Cardiac fibroblast (primary cell): ENCODE measurements at regions not wholly inside any gene's neighbourhood (a gene's known extent, or its start where the extent isn't known, plus 50 kb on each side); places are given as distances from the start of the nearest gene placed in this dataset.

Source experiments
- DNase-seq, 2 donors: peaks; one replicate each; pipeline versions ENCODE4 v3.0.0 to v3.0.0-alpha.2; 2010; ENCODE audit warnings: low read depth in 2 of 2
- H3K4me3 ChIP-seq, 2 donors: replicated peaks in 1 of 2; 1 replicate in 1 of 2; 2 replicates in 1 of 2; pipeline ENCODE4 v1.5.1; 2011; ENCODE audit warnings: low read depth in 2 of 2, low read length in 2 of 2, mild to moderate bottlenecking in 2 of 2, moderate library complexity in 1 of 2
- CTCF ChIP-seq: IDR thresholded peaks from one replicate; pipeline ENCODE4 v1.5.1; 2011; ENCODE audit warnings: low read depth, mild to moderate bottlenecking, low read length, inconsistent platforms

DNA sequence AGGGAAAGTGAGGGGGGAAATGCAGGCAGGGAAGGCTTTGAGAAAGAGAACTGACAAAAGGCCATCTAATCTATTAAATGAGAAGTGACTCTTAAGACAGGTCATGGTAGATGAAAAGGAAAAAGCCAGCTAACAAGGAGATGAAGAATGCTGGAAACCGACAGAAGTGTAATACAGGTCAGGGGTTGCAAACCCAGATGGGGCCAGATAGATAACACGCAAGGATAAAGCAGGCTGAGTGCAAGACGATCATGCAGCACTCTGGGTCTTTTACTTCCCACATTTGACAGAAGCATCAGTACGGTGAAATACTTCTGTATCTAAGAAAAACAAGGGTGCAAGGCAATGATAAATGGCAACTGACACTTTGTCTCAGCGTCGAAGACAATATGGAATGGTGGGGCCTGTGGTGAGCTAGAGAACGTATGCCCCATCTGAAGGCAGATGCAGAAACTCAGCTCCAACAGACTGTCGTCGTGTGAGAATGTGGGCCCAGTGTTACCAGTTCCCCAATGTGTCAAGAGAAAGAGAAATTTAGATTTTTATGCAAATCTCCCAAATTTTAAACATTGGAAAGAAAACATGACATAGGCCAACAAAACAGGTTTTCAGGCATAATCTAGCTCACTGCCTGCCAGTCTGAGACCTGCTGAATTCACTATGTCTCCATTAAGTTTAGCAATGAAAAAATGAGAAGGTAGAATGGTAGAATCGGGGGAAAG, 187.4 kb downstream of the PHLDA1 start:
- TF ChIP-seq CTCF, result no peak
- no peak for DNase-seq
- H3K4me3 ChIP-seq, result no peak overlapping the region

DNA sequence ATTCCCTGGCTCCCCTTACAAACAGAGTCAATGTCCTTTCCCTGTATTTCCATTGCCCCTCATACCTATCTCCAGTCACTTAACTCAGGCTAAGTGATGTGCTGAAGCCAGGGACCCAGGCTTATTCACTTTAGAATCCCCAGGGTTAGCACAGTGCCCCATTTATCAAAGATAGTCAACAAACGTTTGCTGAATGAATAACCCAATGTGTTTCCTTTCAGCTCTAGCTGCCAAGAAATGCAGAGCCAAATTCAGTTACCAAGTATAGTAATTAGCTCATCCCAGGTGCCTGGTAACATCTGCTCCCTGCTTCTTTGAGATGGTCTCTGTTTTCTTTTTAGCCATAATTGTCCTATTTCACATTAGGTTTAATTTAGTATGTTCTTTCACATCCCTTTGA, 189.5 kb downstream of the PHLDA1 start:
- H3K4me3 ChIP-seq, result no peak overlapping the region
- no peak for TF ChIP-seq CTCF
- DNase-seq, result no peak

GRCh38 chr12:75840994-75841355, 190.6 kb downstream of the PHLDA1 start:
- no peak overlapping the region for H3K4me3 ChIP-seq
- TF ChIP-seq CTCF, result no peak
- no peak for DNase-seq

GRCh38 chr12:75838309-75838708, 193.3 kb downstream of the PHLDA1 start:
- no peak for DNase-seq
- TF ChIP-seq CTCF, result no peak
- H3K4me3 ChIP-seq, result no peak overlapping the region

DNA sequence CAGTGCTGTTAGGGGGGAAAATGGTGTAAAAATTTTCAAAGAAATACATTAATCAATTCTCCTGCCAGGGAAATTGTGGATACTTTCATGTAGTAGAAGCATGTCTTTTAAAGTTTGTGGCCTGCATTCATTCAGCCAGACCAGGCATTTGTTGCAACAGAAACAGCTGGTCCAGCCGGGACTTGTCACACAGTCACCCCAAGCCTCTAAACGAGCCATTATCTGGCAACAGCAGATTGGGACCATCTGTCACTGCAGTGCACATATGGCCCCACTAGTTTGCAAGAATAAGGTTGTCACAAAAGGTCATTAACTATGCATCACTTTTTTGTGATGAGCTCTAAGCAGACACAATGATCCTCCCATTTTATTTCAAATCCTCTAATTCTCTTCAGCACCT, 193.9 kb downstream of the PHLDA1 start:
- H3K4me3 ChIP-seq, result no peak overlapping the region
- TF ChIP-seq CTCF, result no peak
- DNase-seq, result no peak

DNA sequence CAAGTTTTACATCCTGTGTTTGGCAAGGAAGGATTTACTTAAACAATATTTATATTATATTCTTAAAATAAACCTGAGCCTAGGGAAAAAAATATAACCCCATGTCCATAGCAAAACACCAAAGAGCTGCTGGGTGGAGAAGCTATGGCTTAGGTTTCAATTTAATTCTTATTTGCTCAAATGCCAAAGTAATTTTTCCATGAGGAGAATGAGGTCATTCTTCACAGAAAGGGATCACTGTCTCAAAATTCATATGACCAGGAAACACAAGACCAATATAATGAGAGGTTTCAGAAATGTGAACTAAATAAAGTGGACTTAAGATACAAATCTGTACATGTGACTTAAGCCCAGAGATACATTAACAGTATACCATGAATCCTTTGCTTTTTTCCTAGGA, 195.0 kb downstream of the PHLDA1 start:
- no peak overlapping the region for H3K4me3 ChIP-seq
- TF ChIP-seq CTCF, result no peak
- DNase-seq, result no peak

- no peak overlapping the region for H3K4me3 ChIP-seq
Observed at GRCh38 chr12:75834591-75834990, 197.0 kb downstream of the PHLDA1 start.

More at GRCh38 chr12:75834591-75834990, 197.0 kb downstream of the PHLDA1 start:
- no peak for DNase-seq
- no peak for TF ChIP-seq CTCF
